IPS-15b (cell line): ENCODE measurements at regions not wholly inside any gene's neighbourhood (a gene's known extent, or its start where the extent isn't known, plus 50 kb on each side); places are given as distances from the start of the nearest gene placed in this dataset.

ENCODE experiments used
- H3K27me3 ChIP-seq: one replicate; pipeline ENCODE4 v1.6.1; 2013; ENCODE audit warnings: low read length; ENCODE audit not compliant: control insufficient read depth, insufficient read depth
- H3K36me3 ChIP-seq: one replicate; pipeline ENCODE4 v1.6.1; 2013; ENCODE audit warnings: low read length; ENCODE audit not compliant: control insufficient read depth, insufficient read depth
- H3K4me1 ChIP-seq: one replicate; pipeline ENCODE4 v1.6.1; 2013; ENCODE audit warnings: mild to moderate bottlenecking, low read length; ENCODE audit not compliant: control insufficient read depth, insufficient read depth
- H3K4me3 ChIP-seq: one replicate; pipeline ENCODE4 v1.5.1; 2013; ENCODE audit warnings: low read depth, low read length
- H3K9ac ChIP-seq: one replicate; pipeline ENCODE4 v1.6.1; 2013; ENCODE audit warnings: low read depth, mild to moderate bottlenecking, low read length
- H3K9me3 ChIP-seq: one replicate; pipeline ENCODE4 v1.6.1; 2013; ENCODE audit warnings: mild to moderate bottlenecking, low read length; ENCODE audit not compliant: control insufficient read depth, insufficient read depth

DNA sequence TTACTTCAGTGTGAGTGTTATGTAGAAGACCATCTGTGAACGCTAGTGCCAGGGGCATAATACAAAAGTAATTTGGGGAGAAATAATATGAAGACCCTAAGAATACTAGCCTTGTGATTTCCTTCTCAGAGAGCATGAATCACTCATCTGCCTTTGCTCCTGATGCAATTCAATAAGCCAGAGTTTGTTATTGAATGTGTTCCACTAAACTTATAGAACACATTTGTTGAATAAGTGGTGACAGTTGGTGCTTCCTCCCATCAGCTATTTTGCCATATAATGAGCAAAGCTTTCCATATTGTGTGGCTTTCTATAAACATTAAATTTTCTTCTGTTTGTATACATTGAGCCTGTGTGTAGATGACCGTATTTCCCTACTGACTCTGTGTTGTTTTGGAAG lies 136.4 kb upstream of the QRFPR start:
- H3K9me3 ChIP-seq, result no peaks in the 10 kb centered on the region

DNA sequence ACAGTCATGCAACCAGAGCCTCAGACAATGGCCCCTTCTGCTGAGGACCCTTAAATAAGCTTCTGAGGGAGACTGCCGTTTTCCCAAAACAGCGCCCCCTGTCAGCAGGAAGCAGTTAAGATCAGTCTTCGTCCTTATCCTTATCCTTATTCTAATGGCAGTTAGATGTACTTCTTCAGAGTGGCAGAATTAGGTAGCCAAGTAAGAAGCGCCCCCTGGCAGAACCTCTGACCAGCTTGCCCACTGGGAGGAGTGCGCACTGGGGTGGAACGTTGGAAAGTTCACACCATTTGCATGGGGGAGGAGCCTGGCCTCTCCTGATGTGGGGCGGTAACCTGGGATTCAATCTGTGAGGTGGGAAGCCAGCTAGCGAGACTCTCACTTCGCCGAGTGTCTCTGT lies 133.6 kb upstream of the QRFPR start:
- Histone ChIP-seq H3K9me3 (no peaks in the 10 kb centered on the region), H3K9ac (no peak overlapping the region), H3K4me1 (no peaks in the 10 kb centered on the region)

More for the DNA sequence above, 136.4 kb upstream of the QRFPR start:
- Histone ChIP-seq H3K9ac (no peak overlapping the region), H3K4me1 (no peaks in the 10 kb centered on the region), H3K36me3 (no peaks in the 10 kb centered on the region), H3K27me3 (no peaks in the 10 kb centered on the region), H3K4me3 (no peak overlapping the region)

DNA sequence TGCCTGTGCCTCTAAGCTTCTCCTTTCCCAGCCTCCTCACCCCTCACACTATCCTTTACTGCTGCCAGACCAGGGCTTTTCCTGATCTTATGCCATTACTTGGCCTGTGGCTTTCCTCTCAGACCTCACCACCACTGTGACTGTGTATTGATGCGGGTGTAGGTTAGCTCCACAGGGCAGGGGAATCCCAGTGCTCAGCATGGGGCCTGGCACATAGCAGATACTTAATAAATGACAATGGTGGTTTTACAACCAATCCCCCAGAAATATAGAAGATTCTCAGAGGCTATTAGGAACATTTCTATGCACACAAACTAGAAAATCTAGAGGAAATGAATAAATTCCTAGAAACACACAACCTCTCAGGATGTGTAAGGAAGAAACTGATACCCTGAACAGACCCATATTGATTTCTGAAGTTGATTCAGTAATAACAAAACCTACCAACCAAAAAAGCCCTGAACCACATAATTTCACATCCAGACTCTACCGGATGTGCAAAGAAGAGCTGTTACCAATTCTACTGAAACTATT lies 129.6 kb upstream of the QRFPR start:
- Histone ChIP-seq H3K4me1 (no peaks in the 10 kb centered on the region), H3K9ac (no peak overlapping the region), H3K4me3 (no peak overlapping the region), H3K36me3 (no peaks in the 10 kb centered on the region), H3K9me3 (no peaks in the 10 kb centered on the region), H3K27me3 (no peaks in the 10 kb centered on the region)

More for the DNA sequence above, 133.6 kb upstream of the QRFPR start:
- H3K36me3 ChIP-seq, result no peaks in the 10 kb centered on the region
- no peaks in the 10 kb centered on the region for H3K27me3 ChIP-seq
- H3K4me3 ChIP-seq, result no peak overlapping the region

DNA sequence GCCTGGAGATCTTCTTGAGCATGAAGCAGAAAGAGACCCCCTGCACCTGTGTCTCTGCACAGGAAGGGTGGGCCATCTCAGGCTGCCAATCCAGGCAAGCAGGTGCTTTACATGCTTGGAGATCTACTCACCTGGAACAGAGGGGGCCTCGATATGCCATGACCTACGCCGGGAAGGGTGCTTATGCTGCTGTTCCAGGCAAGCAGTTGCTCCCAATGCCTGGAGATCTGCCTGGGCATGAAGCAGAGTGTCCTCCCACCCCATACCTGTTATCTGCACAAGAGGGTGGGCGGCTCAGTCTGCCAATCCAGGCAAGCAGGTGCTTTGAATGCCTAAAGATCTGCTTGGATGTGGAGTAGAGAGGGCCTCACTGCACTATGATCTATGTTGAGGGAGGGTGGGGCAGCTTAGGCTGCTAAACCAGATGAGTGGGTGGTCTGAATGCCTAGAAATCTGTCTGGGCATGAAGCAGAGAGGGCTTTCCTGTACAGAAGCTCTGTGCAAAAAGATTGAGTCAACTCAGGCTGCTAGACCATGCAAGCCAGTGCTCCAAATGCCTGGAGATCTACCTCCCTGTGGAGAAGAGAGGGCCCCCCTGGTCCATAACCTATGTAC lies 104.5 kb upstream of the QRFPR start:
- no peaks in the 10 kb centered on the region for H3K36me3 ChIP-seq
- no peaks in the 10 kb centered on the region for H3K4me1 ChIP-seq
- no peak overlapping the region for H3K9ac ChIP-seq
- no peaks in the 10 kb centered on the region for H3K9me3 ChIP-seq
- no peak overlapping the region for H3K4me3 ChIP-seq
- no peaks in the 10 kb centered on the region for H3K27me3 ChIP-seq

DNA sequence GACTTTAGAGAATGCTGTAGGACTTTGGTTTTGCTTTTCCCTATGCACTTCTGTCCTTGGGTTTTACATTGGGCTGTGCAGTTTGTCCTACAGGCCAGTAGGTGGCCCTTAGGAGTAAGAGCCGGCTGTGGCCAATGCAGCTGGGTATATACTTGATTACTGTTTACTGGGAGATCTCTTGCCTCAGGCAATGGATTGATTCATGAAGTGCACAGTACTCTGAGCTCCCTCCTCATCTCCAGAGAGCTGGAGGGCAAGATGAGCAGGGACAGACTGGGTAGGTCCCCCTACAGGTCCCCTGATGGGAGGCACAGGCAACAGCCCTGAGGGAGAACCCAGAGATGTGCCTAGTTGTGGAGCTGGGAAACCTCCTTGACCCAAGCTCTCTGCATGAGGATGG lies 103.8 kb upstream of the QRFPR start:
- no peaks in the 10 kb centered on the region for H3K27me3 ChIP-seq

DNA sequence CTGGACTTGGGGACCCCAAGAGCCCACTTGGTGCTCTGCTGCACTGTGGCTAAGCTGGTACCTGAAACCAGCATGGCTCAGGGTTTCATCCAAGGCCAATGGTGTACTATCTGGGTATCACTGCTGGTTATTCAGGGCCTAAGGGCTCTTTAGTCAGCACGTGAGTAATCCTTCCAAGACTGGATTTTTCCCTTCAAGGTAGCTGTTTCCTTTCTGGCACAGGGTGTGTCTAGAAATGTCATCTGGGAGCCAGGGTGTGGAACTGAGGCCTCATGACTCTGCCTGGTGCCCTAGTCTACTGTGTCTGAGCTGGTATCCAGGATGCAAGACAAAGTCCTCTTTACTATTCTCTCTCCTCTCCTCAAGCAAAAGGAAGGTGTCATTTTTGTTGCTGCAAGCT lies 99.0 kb upstream of the QRFPR start:
- H3K9ac ChIP-seq, result no peak overlapping the region

More for the DNA sequence above, 103.8 kb upstream of the QRFPR start:
- H3K36me3 ChIP-seq, result no peaks in the 10 kb centered on the region
- no peaks in the 10 kb centered on the region for H3K9me3 ChIP-seq
- no peak overlapping the region for H3K4me3 ChIP-seq
- no peak overlapping the region for H3K9ac ChIP-seq
- no peaks in the 10 kb centered on the region for H3K4me1 ChIP-seq

DNA sequence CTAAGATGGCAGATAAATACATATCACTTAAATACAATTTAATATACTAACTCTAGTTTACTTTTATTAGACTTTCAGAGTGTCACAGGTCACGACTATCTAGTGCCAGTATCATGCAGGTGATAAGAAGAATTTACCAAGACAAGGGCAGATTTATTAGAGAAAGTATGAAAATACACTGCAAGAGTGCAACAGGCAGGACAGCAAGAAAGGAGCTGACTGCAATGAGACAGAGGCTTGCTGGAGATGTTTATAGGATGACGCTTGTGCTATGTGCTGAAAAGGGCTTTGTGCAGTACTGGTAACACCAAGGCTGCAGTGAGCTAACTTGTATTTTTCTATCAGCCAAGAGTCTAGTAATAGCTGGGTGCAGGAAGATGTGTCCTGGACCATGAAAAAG lies 96.7 kb upstream of the QRFPR start:
- no peak overlapping the region for H3K9ac ChIP-seq
- no peaks in the 10 kb centered on the region for H3K9me3 ChIP-seq
- H3K36me3 ChIP-seq, result no peaks in the 10 kb centered on the region
- H3K4me1 ChIP-seq, result no peaks in the 10 kb centered on the region
- no peaks in the 10 kb centered on the region for H3K27me3 ChIP-seq
- no peak overlapping the region for H3K4me3 ChIP-seq

More for the DNA sequence above, 99.0 kb upstream of the QRFPR start:
- Histone ChIP-seq H3K4me3 (no peak overlapping the region), H3K27me3 (no peaks in the 10 kb centered on the region), H3K36me3 (no peaks in the 10 kb centered on the region), H3K4me1 (no peaks in the 10 kb centered on the region), H3K9me3 (no peaks in the 10 kb centered on the region)

DNA sequence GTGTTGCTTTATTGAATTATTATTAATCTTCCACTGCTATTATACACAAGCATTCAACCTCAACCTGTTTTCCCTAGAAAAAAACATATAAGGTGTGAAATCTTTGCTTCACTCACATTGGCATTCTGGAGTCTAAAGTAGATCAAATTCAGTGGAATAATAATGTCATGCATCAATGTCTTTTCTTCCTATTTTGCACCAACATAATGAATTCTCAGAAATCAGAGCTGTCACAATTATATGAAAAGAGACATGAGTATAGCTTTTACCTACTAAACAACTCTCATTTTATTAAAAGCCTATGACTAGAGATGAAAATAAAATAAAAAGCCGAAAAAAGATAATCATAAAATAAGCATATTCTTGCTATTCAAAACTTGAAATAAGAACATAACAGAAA lies 96.3 kb upstream of the QRFPR start:
- no peaks in the 10 kb centered on the region for H3K27me3 ChIP-seq
- H3K36me3 ChIP-seq, result no peaks in the 10 kb centered on the region
- H3K9ac ChIP-seq, result no peak overlapping the region
- H3K4me3 ChIP-seq, result no peak overlapping the region
- no peaks in the 10 kb centered on the region for H3K9me3 ChIP-seq
- no peaks in the 10 kb centered on the region for H3K4me1 ChIP-seq

DNA sequence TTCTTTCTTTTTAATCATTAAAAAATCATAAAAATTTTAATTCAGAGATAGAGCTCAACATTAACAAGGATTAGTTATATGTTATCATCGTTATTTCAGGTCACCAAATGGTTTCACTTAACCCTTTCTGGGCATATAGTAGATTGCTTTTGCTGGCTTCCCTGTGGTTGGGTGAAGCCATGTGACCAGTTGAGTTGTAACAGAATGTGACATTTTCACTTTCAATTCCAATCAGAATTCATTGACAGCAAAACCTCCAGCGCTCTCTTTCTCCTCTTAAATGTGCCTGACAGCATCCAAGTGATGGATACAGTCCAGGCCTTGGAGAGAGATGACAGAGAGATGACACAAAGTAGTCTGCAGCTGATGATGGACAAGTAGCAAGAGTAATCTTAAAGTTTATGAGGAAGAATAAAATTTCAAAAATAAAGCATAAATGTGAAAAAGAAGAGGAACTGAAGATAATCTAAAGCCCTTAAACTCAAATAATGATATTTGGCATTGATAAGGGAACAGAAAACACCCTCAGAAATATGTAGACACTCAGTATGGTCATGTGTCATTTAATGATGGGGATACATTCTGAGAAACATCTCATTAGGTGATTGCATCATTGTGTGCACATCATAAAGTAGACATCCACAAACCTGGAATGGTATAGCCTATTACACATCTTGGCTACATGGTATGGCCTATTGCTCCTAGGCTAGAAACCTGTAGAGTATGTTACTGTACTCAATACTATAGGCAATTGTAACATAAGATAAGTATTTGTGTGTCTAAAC lies 92.3 kb upstream of the QRFPR start:
- Histone ChIP-seq H3K9me3 (no peaks in the 10 kb centered on the region), H3K4me3 (no peak overlapping the region), H3K9ac (no peak overlapping the region), H3K4me1 (no peaks in the 10 kb centered on the region), H3K36me3 (no peaks in the 10 kb centered on the region), H3K27me3 (no peaks in the 10 kb centered on the region)

DNA sequence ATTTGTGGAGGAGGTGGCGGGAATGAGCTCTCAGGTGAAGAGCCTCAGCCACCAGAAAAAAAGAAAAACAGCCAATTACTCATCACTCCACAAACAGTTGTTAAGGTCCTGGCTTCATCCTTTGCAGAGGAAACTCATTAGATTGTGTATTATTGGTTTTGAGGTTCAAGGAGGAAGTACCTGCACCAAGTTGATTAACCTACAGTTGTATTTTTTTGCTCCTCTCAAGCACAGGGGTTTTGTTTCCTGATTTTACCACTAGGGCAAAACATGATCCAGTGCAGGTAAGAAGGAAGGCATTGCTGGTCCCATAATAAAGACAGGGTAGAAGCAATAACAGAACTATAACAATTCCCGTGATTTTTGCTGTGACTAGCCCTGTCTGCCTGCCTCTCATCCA lies 84.0 kb upstream of the QRFPR start:
- H3K4me1 ChIP-seq, result no peaks in the 10 kb centered on the region
- H3K27me3 ChIP-seq, result no peaks in the 10 kb centered on the region
- H3K9me3 ChIP-seq, result no peaks in the 10 kb centered on the region
- no peak overlapping the region for H3K4me3 ChIP-seq
- no peaks in the 10 kb centered on the region for H3K36me3 ChIP-seq
- no peak overlapping the region for H3K9ac ChIP-seq

DNA sequence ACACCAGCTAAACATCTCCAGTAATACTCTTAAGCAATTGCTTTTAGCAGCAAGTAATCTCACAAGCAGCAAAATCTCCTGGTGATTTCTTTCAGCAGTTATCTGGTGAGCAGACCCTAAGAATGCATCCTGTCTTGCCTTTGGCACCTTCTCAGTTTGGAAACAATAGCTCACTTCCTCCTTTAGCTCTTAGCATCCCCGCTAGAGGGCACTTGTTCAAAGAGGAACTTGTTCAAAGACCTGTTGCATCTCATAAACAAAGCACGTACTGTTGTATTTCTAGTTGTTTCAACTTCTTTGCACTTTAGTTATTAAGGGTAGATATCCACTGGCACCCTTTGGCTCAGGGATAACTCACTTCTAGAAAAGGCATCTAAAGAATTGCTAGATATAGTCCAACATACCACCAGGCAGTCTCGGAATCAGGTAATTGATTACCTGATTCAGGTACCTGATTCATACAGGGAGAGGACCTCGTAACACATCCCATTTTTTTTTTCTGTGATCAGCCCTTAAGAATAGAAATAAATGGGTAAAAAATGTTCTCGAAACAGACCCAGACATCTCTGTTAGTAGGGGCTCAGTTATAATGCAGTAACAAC lies 81.9 kb upstream of the QRFPR start:
- Histone ChIP-seq H3K4me3 (no peak overlapping the region), H3K4me1 (no peaks in the 10 kb centered on the region), H3K27me3 (no peaks in the 10 kb centered on the region), H3K9me3 (no peaks in the 10 kb centered on the region), H3K9ac (no peak overlapping the region), H3K36me3 (no peaks in the 10 kb centered on the region)

DNA sequence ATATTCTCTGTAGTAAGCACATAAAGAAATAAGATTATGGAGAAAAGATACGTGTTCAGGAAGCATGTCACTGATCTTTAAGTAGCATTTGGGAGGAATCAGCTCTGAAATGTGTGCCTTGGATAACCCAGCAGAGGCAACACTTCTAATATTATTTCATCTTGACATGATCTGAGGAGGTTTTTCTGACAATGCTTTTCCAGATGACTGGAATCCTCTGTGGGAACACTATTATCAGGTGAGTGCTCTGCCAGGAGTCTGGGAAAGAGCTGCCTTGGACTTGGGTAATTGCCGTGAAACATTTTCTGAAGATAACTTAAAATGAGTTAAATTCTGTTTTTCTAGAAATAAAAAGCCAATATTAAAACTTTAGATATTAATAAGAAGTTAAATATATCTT lies 78.2 kb upstream of the QRFPR start:
- Histone ChIP-seq H3K4me3 (no peak overlapping the region), H3K9ac (no peak overlapping the region), H3K27me3 (no peaks in the 10 kb centered on the region), H3K4me1 (peaks cover 6% of the 10 kb centered on the region), H3K9me3 (no peaks in the 10 kb centered on the region), H3K36me3 (no peaks in the 10 kb centered on the region)
